ENCODE measurements at regions not wholly inside any gene's neighbourhood (a gene's known extent, or its start where the extent isn't known, plus 50 kb on each side); places are given as distances from the start of the nearest gene placed in this dataset.

DNA sequence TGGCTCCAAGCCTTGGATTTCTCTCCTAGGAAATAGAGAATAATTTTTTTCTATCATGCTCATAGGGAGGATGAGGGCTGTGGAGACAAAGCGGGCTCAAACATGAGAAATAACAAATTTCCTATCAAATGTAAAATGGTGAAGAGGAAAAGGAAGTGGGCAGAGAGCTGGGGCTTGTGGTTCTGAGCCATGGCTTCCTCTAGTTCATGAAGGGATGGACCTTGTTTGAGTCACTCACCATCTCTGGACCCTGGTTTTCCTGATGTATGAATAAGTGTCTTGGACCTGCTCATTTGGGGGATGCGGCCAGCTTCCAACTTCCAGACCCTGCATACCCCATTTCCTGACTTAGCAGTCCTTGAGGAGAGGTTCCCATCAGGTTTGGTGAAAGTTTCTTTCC, 63.0 kb downstream of the MSX1 start:
- ChIA-PET POLR2A (ENCODE audit: low non-redundant PET) (no interaction called here), CTCF (interaction anchor here (0.5 kb wide), 1 partner anchor 101 kb away, joined by 6 read pairs; no protein-coding TSS in a partner anchor)
- H3K27ac ChIP-seq, result no peak overlapping the region
- no peak for DNase-seq (ENCODE audit: low spot score)
- TF ChIP-seq, protein P1, sequence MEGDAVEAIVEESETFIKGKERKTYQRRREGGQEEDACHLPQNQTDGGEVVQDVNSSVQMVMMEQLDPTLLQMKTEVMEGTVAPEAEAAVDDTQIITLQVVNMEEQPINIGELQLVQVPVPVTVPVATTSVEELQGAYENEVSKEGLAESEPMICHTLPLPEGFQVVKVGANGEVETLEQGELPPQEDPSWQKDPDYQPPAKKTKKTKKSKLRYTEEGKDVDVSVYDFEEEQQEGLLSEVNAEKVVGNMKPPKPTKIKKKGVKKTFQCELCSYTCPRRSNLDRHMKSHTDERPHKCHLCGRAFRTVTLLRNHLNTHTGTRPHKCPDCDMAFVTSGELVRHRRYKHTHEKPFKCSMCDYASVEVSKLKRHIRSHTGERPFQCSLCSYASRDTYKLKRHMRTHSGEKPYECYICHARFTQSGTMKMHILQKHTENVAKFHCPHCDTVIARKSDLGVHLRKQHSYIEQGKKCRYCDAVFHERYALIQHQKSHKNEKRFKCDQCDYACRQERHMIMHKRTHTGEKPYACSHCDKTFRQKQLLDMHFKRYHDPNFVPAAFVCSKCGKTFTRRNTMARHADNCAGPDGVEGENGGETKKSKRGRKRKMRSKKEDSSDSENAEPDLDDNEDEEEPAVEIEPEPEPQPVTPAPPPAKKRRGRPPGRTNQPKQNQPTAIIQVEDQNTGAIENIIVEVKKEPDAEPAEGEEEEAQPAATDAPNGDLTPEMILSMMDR (conservative IDR thresholded peaks at IDR 0.05; ENCODE audit: low read depth), result no peak

DNA sequence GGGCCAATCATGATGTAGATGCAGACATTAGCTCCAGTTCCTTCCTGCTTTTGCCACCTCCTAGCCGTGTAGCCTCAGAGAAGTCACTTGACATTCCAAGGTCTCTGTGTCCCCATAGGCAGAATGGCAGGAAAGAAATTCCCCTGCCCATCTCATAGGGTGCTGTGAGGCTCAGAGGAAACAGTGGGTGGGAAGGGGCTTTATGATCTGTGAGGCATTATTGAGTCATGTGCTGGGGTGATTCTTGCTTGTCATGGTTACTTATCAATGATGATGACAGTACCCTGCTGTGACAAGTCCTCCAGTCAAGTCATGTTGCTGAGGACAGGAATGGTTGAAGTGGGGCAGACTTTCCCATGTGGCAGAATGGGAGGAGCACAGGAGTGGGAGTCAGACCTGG, 63.7 kb downstream of the MSX1 start:
- no peak overlapping the region for H3K27ac ChIP-seq
- no peak for DNase-seq (ENCODE audit: low spot score)
- CTCF ChIA-PET, result interaction anchor here (0.5 kb wide), 1 partner anchor 102 kb away, joined by 6 read pairs; no protein-coding TSS in a partner anchor
- TF ChIP-seq, protein P1 (conservative IDR thresholded peaks at IDR 0.05; ENCODE audit: low read depth), result no peak
- POLR2A ChIA-PET (ENCODE audit: low non-redundant PET), result no interaction called here

DNA sequence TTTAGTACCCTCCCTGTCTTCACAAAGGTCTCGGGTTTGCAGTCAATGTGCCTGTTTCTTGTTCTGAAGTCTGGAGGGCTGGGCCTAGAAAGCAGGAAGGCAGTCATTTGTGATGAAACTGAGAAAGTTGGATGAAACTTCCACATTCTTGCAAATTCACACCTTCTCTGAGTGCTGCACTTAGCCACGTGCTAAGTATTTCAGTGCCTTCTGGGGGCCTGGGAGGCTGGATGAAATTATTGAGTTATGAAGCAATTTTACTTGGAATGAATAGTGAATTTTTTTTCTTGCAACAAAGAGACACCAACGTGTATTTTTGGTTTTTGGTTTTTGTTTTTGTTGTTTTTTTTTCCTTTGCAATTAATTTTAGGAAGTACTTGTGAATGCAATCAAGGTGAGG, 71.2 kb downstream of the MSX1 start:
- no peak overlapping the region for H3K27ac ChIP-seq
- POLR2A ChIA-PET (ENCODE audit: low non-redundant PET), result no interaction called here
- DNase-seq (ENCODE audit: low spot score), result no peak
- CTCF ChIA-PET, result no interaction called here
- TF ChIP-seq, protein P1 (conservative IDR thresholded peaks at IDR 0.05; ENCODE audit: low read depth), result no peak

DNA sequence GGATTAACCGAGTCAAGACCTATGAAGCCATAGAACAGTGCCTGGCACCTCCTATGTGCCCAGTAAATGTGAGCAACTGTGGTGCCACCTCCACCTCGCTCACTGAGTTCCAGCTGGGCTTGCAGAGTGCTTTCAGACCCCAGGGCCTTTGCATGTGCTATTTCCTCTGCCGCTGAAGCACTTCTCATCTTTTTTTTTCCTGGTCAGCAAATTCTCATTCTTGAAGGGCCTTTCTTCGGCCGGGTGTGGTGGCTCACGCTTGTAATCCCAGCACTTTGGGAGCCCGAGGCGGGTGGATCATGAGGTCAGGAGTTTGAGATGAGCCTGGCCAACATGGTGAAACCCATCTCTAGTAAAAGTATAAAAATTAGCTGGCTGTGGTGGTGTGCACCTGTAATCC, 76.5 kb downstream of the MSX1 start:
- no peak overlapping the region for H3K27ac ChIP-seq
- no peak for DNase-seq (ENCODE audit: low spot score)
- ChIA-PET CTCF (no interaction called here), POLR2A (ENCODE audit: low non-redundant PET) (no interaction called here)
- TF ChIP-seq, protein P1 (conservative IDR thresholded peaks at IDR 0.05; ENCODE audit: low read depth), result no peak

DNA sequence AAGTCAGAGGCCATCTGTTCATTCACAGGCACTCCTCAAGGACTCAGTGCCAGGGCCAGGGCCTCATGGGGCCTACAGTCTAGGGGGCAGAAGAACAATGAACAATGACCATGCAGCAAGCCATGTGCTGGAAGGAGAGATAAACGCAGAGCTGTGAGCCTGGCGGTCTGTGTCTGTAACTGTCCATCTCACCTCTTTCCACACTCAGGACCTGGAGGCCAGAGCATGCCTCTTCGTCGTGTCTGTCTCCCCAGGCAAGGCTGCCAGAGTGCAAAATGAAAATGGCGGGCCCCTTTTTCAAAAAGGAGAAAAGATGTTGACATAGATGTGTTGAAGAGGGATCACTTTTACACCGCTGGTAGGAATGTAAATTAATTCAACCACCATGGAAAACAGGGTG, 78.5 kb downstream of the MSX1 start:
- no peak for DNase-seq (ENCODE audit: low spot score)
- POLR2A ChIA-PET (ENCODE audit: low non-redundant PET), result no interaction called here
- TF ChIP-seq, protein P1 (conservative IDR thresholded peaks at IDR 0.05; ENCODE audit: low read depth), result no peak
- H3K27ac ChIP-seq, result no peak overlapping the region
- CTCF ChIA-PET, result no interaction called here

DNA sequence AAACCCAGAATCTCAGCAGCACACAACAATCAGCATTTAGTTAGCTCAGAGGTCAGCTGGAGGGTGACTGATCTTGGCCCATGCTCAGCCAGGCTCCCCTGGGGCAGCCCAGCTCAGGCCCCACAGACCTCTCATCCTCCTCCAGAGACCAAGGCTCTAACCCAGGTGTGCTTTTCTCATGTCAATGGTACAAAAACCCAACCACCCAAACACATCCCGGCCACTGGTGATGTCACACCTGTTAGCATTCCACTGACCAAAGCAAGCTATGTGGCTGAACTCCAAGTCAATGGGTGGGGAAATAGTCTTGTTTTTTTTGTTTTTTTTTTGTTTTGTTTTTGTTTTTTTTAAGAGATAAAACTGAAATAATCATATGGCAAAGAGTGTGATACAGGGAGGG, 77.5 kb downstream of the CYTL1 start:
- TF ChIP-seq, protein P1 (conservative IDR thresholded peaks at IDR 0.05; ENCODE audit: low read depth), result no peak
- H3K27ac ChIP-seq, result no peak overlapping the region
- ChIA-PET POLR2A (ENCODE audit: low non-redundant PET) (no interaction called here), CTCF (interaction anchor here (0.5 kb wide), 1 partner anchor 605 kb away, joined by 3 read pairs; no protein-coding TSS in a partner anchor)
- DNase-seq (ENCODE audit: low spot score), result no peak

DNA sequence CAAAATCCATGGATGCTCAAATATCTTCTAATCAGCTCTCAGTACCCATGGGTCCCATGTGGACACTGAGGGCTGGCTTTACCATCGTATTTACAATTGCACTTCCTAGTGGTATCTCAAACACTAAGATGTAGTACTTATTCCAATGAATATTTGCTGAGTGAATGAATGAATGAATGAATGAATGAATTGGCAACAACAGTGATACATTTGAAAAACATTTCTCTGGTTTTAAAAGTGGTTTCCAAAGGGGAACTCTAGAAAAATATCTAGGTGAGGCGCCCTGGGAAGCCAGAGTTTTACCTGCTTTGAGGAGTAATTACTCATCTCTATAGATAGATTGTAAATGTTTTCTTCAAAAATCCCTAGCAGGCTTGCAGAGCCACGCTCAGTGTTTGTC, 76.6 kb downstream of the CYTL1 start:
- H3K27ac ChIP-seq, result no peak overlapping the region
- TF ChIP-seq, protein P1 (conservative IDR thresholded peaks at IDR 0.05; ENCODE audit: low read depth), result no peak
- ChIA-PET CTCF (no interaction called here), POLR2A (ENCODE audit: low non-redundant PET) (no interaction called here)
- no peak for DNase-seq (ENCODE audit: low spot score)

Measured in RWPE1 (cell line).